HG03565 (cell line): ENCODE measurements at regions not wholly inside any gene's neighbourhood (a gene's known extent, or its start where the extent isn't known, plus 50 kb on each side); places are given as distances from the start of the nearest gene placed in this dataset.
"Not testable (repeated sequence)": the region's sequence is repeated elsewhere in the genome, so short reads cannot be mapped to it uniquely, and the experiment has no call there.

Experiments used
- ATAC-seq: cut with Tn5 transposase; IDR thresholded peaks from one replicate; pipeline ENCODE4 v1.9.1; 2021; ENCODE audit warnings: mild to moderate bottlenecking, moderate library complexity; ENCODE audit not compliant: unreplicated experiment

DNA sequence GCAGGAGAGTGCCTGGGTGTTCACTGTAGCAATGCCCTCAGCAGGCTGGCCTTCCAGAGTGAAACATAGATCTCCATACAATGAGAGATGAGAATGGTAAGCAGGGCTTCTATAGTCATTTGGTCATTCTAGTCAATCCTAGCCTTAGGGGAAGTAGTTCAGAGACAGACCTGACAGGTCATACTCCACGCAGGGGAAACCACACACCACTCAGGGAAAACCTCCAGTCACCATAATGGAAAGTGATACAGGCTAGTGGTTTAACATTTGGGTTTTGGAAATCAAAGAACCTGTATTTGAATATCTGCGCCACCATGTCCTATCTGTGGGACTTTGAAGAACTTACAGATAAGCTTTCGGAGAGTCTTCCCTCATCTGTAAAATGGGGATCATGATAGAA, 425.7 kb upstream of the PPP2R3A start:
- no peak for ATAC-seq

DNA sequence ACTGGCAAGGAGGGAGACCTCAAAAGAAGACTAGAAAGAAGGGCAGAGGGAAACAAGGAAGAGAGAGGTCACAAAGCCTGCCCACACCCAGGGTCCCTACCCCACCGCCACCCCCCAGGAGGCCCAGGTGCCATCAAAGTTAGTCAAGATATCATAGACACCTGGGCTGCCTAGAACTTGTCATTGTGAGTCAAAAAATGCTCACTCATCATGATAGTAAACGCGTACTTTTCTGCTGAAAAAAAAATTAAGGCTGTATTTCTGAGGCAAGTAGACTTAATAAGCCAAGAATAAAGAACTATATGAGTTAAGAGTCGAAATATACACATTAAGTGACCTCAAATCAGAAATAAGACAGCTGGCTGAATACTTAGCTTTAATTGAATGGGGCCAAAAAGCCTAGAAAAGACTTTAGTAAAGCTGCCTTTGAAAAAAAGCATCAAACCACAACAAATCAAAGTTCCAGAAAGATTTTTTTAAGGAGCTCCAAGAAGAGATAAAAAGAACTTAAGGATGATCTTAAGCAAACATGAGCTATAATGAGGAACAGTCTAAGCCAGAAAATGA, 415.5 kb upstream of the PPP2R3A start:
- no peak for ATAC-seq

DNA sequence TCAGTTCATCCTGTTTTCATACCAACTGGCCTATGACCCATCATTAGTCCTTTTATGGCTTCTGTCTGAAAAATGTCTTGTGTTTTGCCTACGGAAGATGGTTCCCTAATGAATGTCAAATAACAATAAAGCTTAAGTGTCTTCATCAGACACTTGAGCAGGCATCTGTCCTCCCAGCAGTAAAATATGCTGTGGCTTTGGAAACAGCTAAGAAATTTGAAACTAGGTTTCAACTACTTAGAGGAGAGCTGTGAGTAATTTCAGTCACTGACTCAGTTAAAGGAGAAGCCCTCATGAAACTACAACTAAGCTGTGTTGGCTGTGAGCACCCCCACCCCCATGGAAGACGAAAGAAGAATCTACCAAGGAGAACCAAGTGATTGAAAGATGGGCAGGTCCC, 409.4 kb upstream of the PPP2R3A start:
- no peak for ATAC-seq

DNA sequence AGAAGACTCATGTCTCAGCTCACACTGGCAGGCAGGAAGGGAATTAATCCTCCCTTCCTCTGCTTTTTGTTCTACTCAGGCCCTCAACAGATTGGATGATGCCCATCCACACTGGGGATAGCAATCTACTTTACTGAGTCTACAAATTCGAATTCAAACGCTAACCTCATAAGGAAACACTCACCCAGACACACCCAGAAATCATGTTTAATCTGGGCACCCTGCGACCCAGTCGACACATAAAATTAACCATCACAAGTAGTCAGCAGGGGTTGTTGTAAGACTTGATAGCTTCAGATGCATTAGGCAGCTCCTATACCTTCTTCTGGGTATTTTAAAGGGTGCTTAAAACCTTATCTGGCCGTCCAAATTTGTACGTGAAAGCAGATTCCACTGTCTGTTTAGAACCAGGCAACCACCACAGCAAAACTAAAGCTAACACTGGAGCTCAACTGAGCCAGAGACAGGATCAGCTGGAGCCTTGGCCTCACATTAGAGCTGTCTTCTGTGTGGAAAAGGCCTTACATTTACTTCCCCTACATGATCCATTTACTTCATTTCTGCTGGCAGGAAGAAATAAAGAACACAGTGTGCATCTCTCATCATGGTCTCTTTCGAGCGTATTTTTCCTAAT, 407.3 kb upstream of the PPP2R3A start:
- ATAC-seq: no peak

DNA sequence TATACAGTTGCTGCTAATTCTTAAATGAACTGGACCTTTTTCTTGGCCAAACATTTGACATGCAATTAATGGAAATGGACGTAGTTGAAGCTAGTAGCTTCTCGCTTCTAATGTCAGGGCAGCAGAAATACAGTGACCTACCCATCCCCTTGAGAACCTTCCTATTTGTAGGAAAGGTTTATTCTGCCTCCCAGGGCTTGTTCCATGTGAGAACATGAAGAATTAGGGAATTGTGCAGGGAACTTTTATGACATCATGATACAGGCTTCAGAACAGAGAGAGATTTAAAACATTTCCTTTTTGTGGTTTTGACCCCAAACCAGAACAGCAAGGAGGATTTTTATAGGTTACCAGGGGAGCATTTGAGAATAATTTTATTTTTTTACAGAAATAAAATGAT, 406.6 kb upstream of the PPP2R3A start:
- ATAC-seq: no peak

DNA sequence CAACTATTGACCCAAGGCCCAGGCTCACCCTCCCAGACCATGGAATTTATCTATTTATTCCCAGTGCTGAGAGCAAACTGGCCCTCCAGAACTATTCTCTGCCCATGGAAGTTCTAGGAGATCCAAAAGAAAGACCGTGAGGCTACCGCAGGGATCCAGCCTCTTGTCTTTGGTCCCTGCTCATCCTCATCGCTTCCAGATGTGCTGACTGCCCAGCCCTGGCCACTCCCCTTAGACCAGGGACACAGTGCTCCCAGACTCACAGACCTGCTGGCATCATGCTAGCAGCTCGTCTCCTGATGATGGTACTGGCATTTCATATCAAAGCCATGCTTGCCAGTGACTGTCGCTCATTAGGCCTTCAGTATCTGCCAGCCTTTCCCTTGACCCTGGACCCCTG, 405.7 kb upstream of the PPP2R3A start:
- ATAC-seq: no peak

DNA sequence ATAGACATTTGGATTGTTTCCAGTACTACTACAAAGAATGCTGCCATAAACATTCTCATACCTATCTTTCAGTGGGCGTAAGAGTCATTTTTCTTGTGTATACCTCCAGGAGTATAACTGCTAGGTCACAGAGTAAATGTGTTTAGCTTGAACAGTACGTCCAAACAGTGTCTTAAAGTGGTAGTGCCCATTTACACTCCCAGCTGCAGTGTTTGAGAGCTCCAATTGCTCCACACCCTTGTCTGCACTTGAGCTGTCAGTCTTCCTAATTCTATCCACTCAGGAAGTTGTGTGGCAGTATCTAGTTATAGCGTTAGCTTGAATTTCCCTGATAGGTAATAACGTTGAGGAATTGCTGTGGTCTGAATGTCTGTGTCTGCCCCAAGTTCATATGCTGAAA, 404.7 kb upstream of the PPP2R3A start:
- ATAC-seq: no peak

DNA sequence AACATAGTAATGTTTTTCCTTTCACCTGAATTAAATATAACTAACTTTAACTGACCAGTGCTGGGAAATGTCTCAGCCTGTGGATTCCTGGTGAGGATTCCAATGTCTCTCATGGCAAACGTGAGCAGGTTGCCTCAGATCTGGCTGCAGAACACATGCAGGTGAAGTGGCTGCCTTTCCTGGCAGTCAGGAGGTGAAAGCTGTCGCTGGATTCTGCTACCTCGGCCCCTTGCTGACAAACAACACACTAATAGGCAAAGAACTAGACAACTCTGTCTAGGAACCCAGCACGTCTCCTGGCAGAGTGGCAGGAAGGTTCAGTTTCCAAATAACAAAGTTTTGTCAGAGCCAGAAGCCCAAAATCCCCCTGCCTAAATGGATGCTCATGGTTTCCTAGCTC, 400.8 kb upstream of the PPP2R3A start:
- no peak for ATAC-seq

DNA sequence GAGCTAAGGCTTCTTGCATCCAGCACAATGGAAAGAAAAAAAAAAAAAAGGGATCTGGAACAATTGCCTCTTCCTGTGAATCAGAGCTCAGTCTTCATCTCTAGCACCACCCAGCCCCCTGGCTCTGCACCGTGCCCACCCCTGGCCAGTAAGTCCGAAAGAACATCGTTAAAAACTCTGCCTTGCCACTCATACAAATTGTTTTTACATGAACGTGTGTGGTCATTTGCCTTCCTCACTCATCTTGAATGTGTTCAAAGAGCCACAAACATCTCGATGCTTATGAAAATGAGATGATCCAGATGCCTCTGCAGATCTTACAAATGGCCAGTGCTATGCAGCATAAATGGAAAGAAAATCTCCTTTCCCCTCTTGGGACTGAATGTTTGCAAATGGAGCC, 400.0 kb upstream of the PPP2R3A start:
- ATAC-seq: no peak

DNA sequence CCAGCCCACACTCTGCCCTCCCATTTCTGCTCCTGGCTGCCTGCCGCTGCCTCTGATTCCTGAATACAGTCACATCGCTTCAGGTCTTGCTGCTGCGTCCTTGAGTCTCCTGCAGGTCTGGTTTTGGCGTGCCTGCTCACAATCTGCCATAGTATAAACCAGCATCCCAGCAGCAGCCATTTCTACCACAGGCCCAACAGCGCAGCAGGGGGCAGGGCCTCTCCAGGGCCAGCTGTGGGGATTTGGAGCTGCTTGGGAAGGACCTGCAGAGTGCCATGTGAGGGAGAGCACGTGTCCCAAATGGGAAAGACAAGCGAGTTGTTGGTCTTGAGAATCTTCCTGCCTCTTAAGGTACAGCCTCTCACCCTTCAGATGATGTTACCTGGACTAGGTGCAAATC, 398.3 kb upstream of the PPP2R3A start:
- ATAC-seq: no peak

DNA sequence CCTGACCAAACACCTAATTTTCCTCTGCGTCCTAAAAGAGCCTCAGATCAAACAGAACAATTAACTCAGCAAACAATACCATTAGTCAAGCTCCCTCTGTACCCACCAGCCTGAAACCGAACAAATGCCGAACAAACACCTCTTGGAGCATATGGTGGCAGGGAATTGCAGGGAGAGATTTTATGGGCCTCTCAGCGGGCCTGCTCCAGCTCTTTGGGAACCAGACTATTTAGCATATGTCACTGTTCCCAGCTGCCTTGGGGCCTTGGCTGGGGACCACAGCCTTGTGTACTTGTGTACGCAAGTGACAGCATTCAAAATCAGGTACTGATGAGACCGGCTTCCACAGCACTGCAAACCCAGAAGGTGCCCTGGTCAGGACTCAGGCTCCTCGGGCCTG, 388.8 kb upstream of the PPP2R3A start:
- no peak for ATAC-seq

DNA sequence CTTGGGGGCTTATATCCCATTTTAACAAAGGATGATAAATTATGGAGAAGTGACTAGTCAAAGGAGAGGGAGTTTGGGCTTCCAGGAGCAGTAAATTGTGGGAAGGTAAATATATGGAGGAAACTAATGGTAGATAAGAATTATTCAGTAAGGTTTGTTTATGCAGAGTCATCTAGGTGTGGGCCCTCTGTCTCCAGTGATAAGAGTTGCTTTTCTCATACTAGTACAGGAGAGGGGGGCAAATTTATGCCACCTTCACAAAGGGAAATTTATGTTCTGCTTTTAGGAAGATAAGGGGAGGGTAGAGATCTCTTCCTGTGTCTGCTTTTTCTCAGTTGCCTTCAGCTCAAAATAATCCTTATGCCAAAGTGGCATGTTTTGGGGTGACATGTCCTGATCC, 383.7 kb upstream of the PPP2R3A start:
- no peak for ATAC-seq

DNA sequence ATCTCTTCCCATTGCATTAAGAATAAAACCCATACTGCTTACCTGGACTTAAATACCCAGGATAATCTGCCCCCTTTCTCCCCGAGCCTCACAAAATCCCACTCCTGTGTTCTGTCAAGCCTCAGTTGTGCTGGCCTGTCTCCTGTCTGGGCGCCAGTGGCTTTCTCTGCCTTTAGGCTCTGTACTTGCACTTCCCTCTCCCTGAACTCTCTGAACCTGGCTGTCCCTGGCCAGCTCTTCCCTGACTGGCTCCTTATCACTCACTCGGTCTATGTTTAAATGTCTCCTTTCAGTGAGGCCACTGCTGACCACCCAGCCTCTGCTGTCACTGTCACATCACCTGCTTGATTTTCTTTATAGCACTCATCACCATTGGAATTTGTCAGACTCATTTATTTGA, 382.7 kb upstream of the PPP2R3A start:
- no peak for ATAC-seq

DNA sequence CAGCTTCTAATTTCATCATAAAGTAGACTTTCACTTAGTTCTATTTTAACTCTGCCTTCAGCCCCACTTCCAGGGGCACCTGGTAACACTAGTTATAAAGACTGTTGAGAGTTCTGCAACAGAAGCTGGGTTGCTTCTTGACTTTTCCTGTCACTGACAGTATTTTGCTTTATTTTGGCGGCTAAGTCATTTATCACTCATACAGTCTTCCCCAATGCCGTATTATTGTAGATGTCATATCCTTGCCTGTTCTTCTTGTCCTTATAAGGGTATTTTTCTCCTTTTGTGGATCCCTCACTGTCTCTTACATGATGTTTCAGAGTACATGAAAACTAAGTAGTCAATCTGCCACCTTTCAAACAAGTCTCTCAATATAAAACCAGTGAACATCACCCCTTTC, 369.0 kb upstream of the PPP2R3A start:
- ATAC-seq: no peak

DNA sequence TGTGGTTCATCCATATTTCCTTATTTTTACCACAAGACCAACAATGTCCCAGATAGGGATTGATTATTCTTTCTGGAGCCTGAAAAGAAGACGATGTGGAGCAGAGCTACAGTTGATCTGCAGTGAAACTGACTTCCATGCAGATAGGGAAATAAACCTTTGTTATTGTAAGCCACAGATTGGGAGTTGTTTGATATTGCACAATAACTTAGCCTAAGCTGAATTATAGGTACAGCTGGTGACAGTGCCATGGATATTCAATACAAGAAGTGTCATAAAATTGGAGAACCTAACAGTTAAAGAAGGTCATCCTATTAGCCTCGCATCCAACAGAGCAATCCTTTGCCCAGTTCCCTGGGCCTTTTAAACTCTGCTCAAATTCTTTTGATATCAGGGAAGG, 367.7 kb upstream of the PPP2R3A start:
- no peak for ATAC-seq

DNA sequence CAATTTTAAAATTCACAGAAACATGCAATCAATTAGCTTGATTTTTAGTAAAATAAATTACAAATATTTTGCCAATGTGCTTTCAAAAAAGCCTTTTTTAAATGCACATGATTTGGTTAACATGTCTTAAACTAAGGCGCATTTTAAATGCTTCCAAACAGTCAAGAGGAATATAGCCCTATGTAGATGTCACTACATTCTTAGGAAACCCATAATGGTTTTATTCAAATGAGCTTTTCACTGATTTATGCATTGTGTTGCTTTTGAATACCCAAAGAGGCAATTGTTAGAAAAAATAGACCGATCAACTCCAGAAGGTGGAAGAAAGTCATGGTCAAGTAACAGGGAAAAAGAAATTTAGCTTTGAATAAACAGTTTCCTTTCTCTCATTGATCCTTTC, 366.9 kb upstream of the PPP2R3A start:
- no peak for ATAC-seq

DNA sequence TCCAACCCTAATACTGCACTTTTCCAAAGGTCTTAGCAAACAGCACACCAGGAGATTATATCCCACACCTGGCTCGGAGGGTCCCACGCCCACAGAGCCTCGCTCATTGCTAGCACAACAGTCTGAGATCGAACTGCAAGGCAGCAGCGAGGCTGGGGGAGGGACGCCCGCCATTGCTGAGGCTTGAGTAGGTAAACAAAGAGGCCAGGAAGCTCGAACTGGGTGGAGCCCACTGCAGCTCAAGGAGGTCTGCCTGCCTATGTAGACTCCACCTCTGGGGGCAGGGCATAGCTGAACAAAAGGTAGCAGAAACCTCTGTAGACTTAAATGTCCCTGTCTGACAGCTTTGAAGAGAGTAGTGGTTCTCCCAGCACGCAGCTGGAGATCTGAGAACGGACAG, 361.0 kb upstream of the PPP2R3A start:
- ATAC-seq: not testable (repeated sequence)

DNA sequence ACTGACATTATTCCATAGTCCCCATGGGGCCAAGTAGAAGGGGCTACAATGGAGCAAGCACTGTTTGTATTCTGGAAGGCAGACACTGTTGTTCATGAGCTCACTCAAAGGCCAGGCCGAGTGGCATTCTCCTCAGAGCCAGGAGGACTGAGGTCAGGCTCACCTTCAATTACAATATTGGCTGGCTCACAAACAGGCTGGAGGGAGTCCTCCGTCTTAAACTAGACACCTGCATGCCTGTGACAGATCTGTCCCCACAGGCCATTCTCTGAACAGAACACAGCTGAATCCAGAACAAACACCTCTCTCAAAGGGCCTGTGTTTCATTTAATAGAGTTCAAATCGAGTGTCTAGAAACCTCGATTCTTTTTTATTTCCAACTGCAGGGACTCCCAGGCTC, 347.4 kb upstream of the PPP2R3A start:
- ATAC-seq: no peak

DNA sequence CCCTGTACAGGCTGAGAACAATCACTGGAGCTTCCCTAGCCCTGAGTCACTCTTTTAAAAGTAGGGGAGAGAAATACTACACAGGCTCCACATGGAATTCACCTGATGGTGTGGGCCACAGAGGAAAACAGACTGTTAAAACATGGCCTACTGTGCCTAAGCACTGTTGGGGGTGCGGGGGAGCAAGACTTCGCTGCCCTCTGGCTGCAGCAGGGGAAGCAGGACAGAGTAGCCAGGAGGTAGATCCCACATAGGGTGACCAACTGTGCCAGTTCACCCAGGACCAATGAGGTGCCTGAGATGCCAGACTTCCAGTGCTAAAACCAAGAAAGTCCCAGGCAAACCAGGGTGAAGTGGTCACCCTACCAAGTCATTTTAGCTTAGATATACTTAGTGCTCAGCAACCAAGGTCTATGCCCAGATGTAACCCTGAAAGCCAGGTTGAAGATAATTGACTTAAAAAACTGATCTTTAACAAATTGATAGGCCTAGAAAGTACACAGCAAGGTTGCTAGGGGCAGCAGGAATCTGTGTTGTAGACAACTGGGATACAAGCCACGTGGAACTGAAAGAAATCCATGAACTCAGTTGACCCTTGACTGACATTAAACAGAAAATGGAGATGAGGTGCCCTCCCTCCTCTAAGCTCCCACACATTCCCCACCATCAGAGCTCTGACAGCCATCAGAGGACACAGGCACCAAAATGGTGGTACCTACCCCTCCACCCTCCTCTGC, 344.2 kb upstream of the PPP2R3A start:
- no peak for ATAC-seq

DNA sequence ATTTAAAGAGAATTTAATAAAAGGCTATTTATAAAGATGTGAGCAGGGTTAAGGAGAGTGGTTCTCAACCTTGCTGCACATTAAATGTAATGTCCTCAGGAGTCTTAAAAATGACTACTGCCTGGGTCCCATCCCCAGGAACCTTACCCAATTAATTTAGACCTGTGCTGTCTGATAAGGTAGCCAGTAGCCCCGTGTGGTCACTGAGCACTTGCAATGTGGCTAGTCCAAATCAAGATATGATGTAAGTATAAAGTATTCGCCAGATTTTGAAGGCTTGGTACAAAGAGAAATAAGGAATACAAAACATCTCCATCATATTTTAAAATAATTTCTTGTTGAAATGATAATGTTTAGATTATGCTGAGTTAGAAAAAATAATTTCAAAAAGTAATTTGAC, 343.3 kb upstream of the PPP2R3A start:
- ATAC-seq: no peak

DNA sequence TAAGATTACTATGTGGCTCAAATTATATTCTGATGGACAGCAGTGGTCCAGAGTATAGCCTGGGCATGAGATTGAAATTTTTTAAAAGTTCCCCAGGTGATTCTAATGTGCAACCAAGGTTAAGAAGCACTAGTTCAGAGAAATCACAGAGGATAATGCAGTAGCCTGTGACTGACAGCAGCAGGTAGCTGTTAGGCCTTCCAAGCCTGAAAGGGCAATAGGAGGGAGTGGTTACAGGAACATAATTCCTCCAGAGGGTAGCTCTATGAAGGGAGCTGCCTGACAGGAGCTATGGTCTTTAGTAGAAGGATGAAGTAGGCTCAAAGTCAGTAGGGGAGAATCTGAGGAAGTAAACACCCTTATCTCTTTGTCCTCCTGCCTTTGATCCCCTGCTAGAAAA, 342.9 kb upstream of the PPP2R3A start:
- no peak for ATAC-seq

DNA sequence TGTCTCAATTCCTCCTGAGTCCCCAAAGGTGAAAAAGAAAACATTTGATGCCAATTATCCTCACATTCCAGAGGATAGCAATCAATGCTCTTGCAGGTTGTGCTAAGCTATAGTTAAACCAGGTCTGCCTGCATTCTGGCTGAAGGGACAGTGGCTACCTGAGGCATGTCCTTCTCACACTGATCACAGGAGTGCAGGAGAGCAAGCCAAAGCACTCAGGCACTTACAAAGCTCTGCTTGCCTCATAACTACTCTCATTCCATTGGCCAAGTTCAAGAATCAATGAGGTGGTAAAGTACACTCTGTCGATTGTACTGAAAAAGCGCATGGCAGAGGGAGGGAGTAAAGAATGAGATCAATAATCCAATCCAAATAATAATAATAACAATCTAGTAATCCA, 342.0 kb upstream of the PPP2R3A start:
- ATAC-seq: no peak

DNA sequence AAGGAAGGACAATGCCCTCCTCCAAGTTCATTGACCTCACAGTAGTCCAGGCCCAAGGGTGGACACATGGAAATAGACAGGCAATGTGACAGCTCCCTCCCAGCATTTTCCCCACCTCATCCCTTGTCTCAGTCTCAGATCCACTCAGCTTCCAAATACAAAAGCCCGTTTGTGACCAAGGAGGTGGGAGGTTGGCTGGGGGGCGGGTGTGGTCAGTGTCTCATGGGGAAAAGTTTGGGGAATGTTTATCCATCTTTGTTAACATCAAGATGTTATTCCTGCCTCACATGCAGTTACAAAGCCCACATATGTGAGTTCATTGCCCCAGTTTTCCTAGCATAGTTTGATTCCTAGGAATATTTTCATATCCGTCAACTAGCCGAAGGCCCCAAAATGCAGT, 338.5 kb upstream of the PPP2R3A start:
- no peak for ATAC-seq
